PC-9 (cell line): ENCODE measurements at regions not wholly inside any gene's neighbourhood (a gene's known extent, or its start where the extent isn't known, plus 50 kb on each side); places are given as distances from the start of the nearest gene placed in this dataset.

ENCODE experiments used
- BruUV-seq: library from RNA; stranded (reverse); fragments of 400-500 nt; replicated peaks from 2 replicates; lab custom pipeline; 2021; lab: Mats Ljungman, UMichigan
- CTCF ChIA-PET: fragments of 300-600 bp; sonication (Branson Sonifier 250); formaldehyde crosslinking; loops from one replicate; lab custom pipeline; 2022; ENCODE audit warnings: antibody characterized with exemption; lab: Charles Lee
- POLR2A ChIA-PET: fragments of 300-600 bp; sonication (Branson Sonifier 250); formaldehyde crosslinking; loops from one replicate; lab custom pipeline; 2022; ENCODE audit warnings: antibody characterized with exemption; ENCODE audit not compliant: unreplicated experiment; lab: Charles Lee
- DNase-seq, 2 experiments: peaks; one replicate each; pipeline versions ENCODE4 v3.0.0 to v3.0.0-alpha.2; 2015 to 2022; ENCODE audit warnings: mixed read lengths in 1 of 2
- H2AFZ ChIP-seq: fragments of 200-600 bp; sonication (generic); 2 replicates; pipeline ENCODE4 v1.8.1; 2017; ENCODE audit warnings: antibody characterized with exemption
- H3F3A ChIP-seq: fragments of 200-600 bp; sonication (generic); 2 replicates; pipeline ENCODE4 v1.8.1; 2017; ENCODE audit warnings: antibody characterized with exemption, mild to moderate bottlenecking, low read depth; ENCODE audit not compliant: insufficient read depth
- H3K27ac ChIP-seq: fragments of 200-600 bp; sonication (generic); 2 replicates; pipeline ENCODE4 v1.6.1; 2016; ENCODE audit warnings: mixed run types
- H3K27me3 ChIP-seq: fragments of 200-600 bp; sonication (generic); 2 replicates; pipeline ENCODE4 v1.6.1; 2016; ENCODE audit warnings: low read depth, mixed run types; ENCODE audit not compliant: insufficient read depth
- H3K36me3 ChIP-seq: fragments of 200-600 bp; sonication (generic); 2 replicates; pipeline ENCODE4 v1.6.1; 2016; ENCODE audit warnings: low read depth, mixed run types
- H3K4me1 ChIP-seq: fragments of 200-600 bp; sonication (generic); replicated peaks from 2 replicates; pipeline ENCODE4 v1.6.1; 2016; ENCODE audit warnings: mixed run types; ENCODE audit not compliant: insufficient read depth
- H3K4me2 ChIP-seq: fragments of 200-600 bp; sonication (generic); 2 replicates; pipeline ENCODE4 v1.6.1; 2017; ENCODE audit warnings: mixed run types
- H3K4me3 ChIP-seq: fragments of 200-600 bp; sonication (generic); 2 replicates; pipeline ENCODE4 v1.6.1; 2016; ENCODE audit warnings: mixed run types
- H3K79me2 ChIP-seq: fragments of 200-600 bp; sonication (generic); 2 replicates; pipeline ENCODE4 v1.6.1; 2017; ENCODE audit warnings: low read depth, mixed run types
- H3K9me2 ChIP-seq: fragments of 200-600 bp; sonication (generic); 2 replicates; pipeline ENCODE4 v1.8.1; 2017; ENCODE audit warnings: mild to moderate bottlenecking; ENCODE audit not compliant: insufficient read depth
- H3K9me3 ChIP-seq: fragments of 200-600 bp; sonication (generic); 2 replicates; pipeline ENCODE4 v1.8.1; 2016; ENCODE audit warnings: low read depth; ENCODE audit not compliant: insufficient read depth
- H4K20me1 ChIP-seq: fragments of 200-600 bp; sonication (generic); 2 replicates; pipeline ENCODE4 v1.8.1; 2017; ENCODE audit not compliant: insufficient read depth
- CTCF ChIP-seq: fragments of 200-600 bp; sonication (generic); conservative IDR thresholded peaks from 2 replicates; pipeline ENCODE4 v1.6.1; 2017; ENCODE audit warnings: mixed run types, antibody characterized with exemption, mild to moderate bottlenecking, moderate library complexity
- EZH2 ChIP-seq: fragments of 200-600 bp; sonication (generic); IDR thresholded peaks from 2 replicates; pipeline ENCODE4 v1.8.0; 2017; ENCODE audit warnings: antibody characterized with exemption, low read depth
- intact Hi-C: fragments of 100-400 bp; cut with micrococcal nuclease; formaldehyde crosslinking; loops from one replicate; pipeline ENCODE4 v1.10.0; 2022; ENCODE audit not compliant: unreplicated experiment

GRCh38 chr12:107584563-107584962 lies 101.0 kb upstream of the PWP1 start:
- TF ChIP-seq CTCF, result no peak
- no peak for TF ChIP-seq EZH2
- Histone ChIP-seq H3K36me3 (no peaks in the 10 kb centered on the region), H3K4me3 (no peak overlapping the region), H3K9me3 (no peaks in the 10 kb centered on the region), H3K27ac (no peak overlapping the region), H4K20me1 (no peaks in the 10 kb centered on the region), H3K27me3 (no peaks in the 10 kb centered on the region), H2AFZ (no peak overlapping the region), H3F3A (no peaks in the 10 kb centered on the region), H3K4me1 (no peaks in the 10 kb centered on the region), H3K9me2 (no peaks in the 10 kb centered on the region), H3K79me2 (no peaks in the 10 kb centered on the region), H3K4me2 (no peak overlapping the region)
- no TSS peak for BruUV-seq
- intact Hi-C loops, result no loop called here
- no peak for DNase-seq
- ChIA-PET POLR2A (no interaction called here), CTCF (interaction anchor here (0.7 kb wide), 1 partner anchor 596 kb away, joined by 3 read pairs; no protein-coding TSS in a partner anchor)

GRCh38 chr12:107586256-107586970 lies 99.2 kb upstream of the PWP1 start:
- intact Hi-C loops, result no loop called here
- H3K9me2 ChIP-seq, result no peaks in the 10 kb centered on the region
- H3K36me3 ChIP-seq, result no peaks in the 10 kb centered on the region
- H3K9me3 ChIP-seq, result no peaks in the 10 kb centered on the region
- no peaks in the 10 kb centered on the region for H3K79me2 ChIP-seq
- H2AFZ ChIP-seq, result no peak overlapping the region
- peaks cover 4% of the 10 kb centered on the region; the same call in 1 of the 2 replicates for H3F3A ChIP-seq
- H3K4me3 ChIP-seq, result no peak overlapping the region
- H3K27ac ChIP-seq, result no peak overlapping the region
- BruUV-seq, result no TSS peak
- POLR2A ChIA-PET, result no interaction called here
- H3K4me1 ChIP-seq, result no peaks in the 10 kb centered on the region
- no peaks in the 10 kb centered on the region for H4K20me1 ChIP-seq
- no peak for DNase-seq
- H3K4me2 ChIP-seq, result no peak overlapping the region
- no peak for TF ChIP-seq CTCF
- no peak for TF ChIP-seq EZH2
- CTCF ChIA-PET, result no interaction called here
- H3K27me3 ChIP-seq, result no peaks in the 10 kb centered on the region

- TF ChIP-seq CTCF, result no peak
- Histone ChIP-seq H4K20me1 (no peaks in the 10 kb centered on the region), H3K27me3 (no peaks in the 10 kb centered on the region), H3K9me2 (no peaks in the 10 kb centered on the region), H3K9me3 (0 out of 2 replicates have a peak, but pooled peaks cover 7% of the 10 kb centered on the region), H3K27ac (no peak overlapping the region), H3K79me2 (no peaks in the 10 kb centered on the region), H3K36me3 (no peaks in the 10 kb centered on the region), H3F3A (peaks cover 4% of the 10 kb centered on the region; the same call in 1 of the 2 replicates), H2AFZ (no peak overlapping the region), H3K4me1 (peaks cover 8% of the 10 kb centered on the region; the same call in 1 of the 2 replicates), H3K4me3 (no peak overlapping the region), H3K4me2 (no peak overlapping the region)
- ChIA-PET CTCF (no interaction called here), POLR2A (no interaction called here)
- intact Hi-C loops, result no loop called here
- DNase-seq, result no peak
- BruUV-seq, result no TSS peak
These were observed 95.2 kb upstream of the PWP1 start for GRCh38 chr12:107590413-107590812.
